Trophoblast cell (in vitro differentiated cells and primary cell): ENCODE measurements at regions not wholly inside any gene's neighbourhood (a gene's known extent, or its start where the extent isn't known, plus 50 kb on each side); places are given as distances from the start of the nearest gene placed in this dataset.
"Not testable (repeated sequence)": the region's sequence is repeated elsewhere in the genome, so short reads cannot be mapped to it uniquely, and the experiment has no call there.

Source experiments
- DNase-seq, 2 donors: peaks; one replicate each; pipeline ENCODE4 v3.0.0-alpha.2; 2016
- H2AFZ ChIP-seq: 2 replicates; pipeline ENCODE4 v1.6.1; 2013; ENCODE audit warnings: low read length, moderate library complexity, mild to moderate bottlenecking; ENCODE audit not compliant: insufficient read depth, poor library complexity
- H2AK5ac ChIP-seq: 2 replicates; pipeline ENCODE4 v1.6.1; 2013; ENCODE audit warnings: mild to moderate bottlenecking, low read length
- H2BK120ac ChIP-seq: 2 replicates; pipeline ENCODE4 v1.6.1; 2013; ENCODE audit warnings: low read length, mild to moderate bottlenecking, moderate library complexity; ENCODE audit not compliant: insufficient read depth, poor library complexity
- H2BK12ac ChIP-seq: 2 replicates; pipeline ENCODE4 v1.6.1; 2013; ENCODE audit warnings: mild to moderate bottlenecking, low read length, moderate library complexity
- H2BK5ac ChIP-seq: 2 replicates; pipeline ENCODE4 v1.6.1; 2013; ENCODE audit warnings: low read length, low read depth, moderate library complexity, mild to moderate bottlenecking; ENCODE audit not compliant: poor library complexity
- H3K14ac ChIP-seq: 2 replicates; pipeline ENCODE4 v1.6.1; 2013; ENCODE audit warnings: mild to moderate bottlenecking, low read length
- H3K18ac ChIP-seq: 2 replicates; pipeline ENCODE4 v1.6.1; 2013; ENCODE audit warnings: mild to moderate bottlenecking, low read length
- H3K23ac ChIP-seq: 2 replicates; pipeline ENCODE4 v1.6.1; 2013; ENCODE audit warnings: low read length
- H3K27ac ChIP-seq: 2 replicates; pipeline ENCODE4 v1.5.1; 2013; ENCODE audit warnings: low read depth, mild to moderate bottlenecking, inconsistent platforms, low read length, moderate library complexity
- H3K27me3 ChIP-seq: 2 replicates; pipeline ENCODE4 v1.6.1; 2013; ENCODE audit warnings: inconsistent platforms, mild to moderate bottlenecking, low read length, moderate library complexity; ENCODE audit not compliant: insufficient read depth
- H3K36me3 ChIP-seq, 2 experiments: 1 replicate in 1 of 2; 2 replicates in 1 of 2; pipeline ENCODE4 v1.6.1; 2013; ENCODE audit warnings: low read length in 2 of 2, mild to moderate bottlenecking in 2 of 2, moderate library complexity in 1 of 2; ENCODE audit not compliant: insufficient read depth in 2 of 2, control insufficient read depth in 1 of 2
- H3K4ac ChIP-seq: 2 replicates; pipeline ENCODE4 v1.6.1; 2013; ENCODE audit warnings: low read depth, mild to moderate bottlenecking, low read length, moderate library complexity
- H3K4me1 ChIP-seq, 2 experiments: 1 replicate in 1 of 2; 2 replicates in 1 of 2; pipeline ENCODE4 v1.6.1; 2013; ENCODE audit warnings: low read length in 2 of 2, mild to moderate bottlenecking in 2 of 2, moderate library complexity in 1 of 2; ENCODE audit not compliant: insufficient read depth in 2 of 2, control insufficient read depth in 1 of 2
- H3K4me2 ChIP-seq: 2 replicates; pipeline ENCODE4 v1.6.1; 2013; ENCODE audit warnings: inconsistent platforms, mild to moderate bottlenecking, low read length, moderate library complexity
- H3K4me3 ChIP-seq: 2 replicates; pipeline ENCODE4 v1.5.1; 2013; ENCODE audit warnings: mild to moderate bottlenecking, low read depth, low read length, inconsistent platforms
- H3K79me1 ChIP-seq: one replicate; pipeline ENCODE4 v1.6.1; 2013; ENCODE audit warnings: low read length
- H3K79me2 ChIP-seq: 2 replicates; pipeline ENCODE4 v1.6.1; 2013; ENCODE audit warnings: low read length, mild to moderate bottlenecking; ENCODE audit not compliant: control insufficient read depth, insufficient read depth, poor library complexity
- H3K9ac ChIP-seq: 2 replicates; pipeline ENCODE4 v1.6.1; 2013; ENCODE audit warnings: mild to moderate bottlenecking, low read length
- H3K9me3 ChIP-seq: 2 replicates; pipeline ENCODE4 v1.6.1; 2013; ENCODE audit warnings: low read depth, mild to moderate bottlenecking, control low read depth, inconsistent platforms, low read length; ENCODE audit not compliant: insufficient read depth
- H4K12ac ChIP-seq: 2 replicates; pipeline ENCODE4 v1.6.1; 2013; ENCODE audit warnings: low read depth, mild to moderate bottlenecking, low read length, moderate library complexity
- H4K8ac ChIP-seq: 2 replicates; pipeline ENCODE4 v1.6.1; 2013; ENCODE audit warnings: low read depth, mild to moderate bottlenecking, low read length, moderate library complexity
- H4K91ac ChIP-seq: one replicate; pipeline ENCODE4 v1.6.1; 2013; ENCODE audit warnings: low read depth, mild to moderate bottlenecking, low read length, moderate library complexity
- WGBS: extraction: QIAGEN DNeasy Blood & Tissue Kit; methylation state at CpG from one replicate; pipeline ENCODE4 v1.1.7; 2013; ENCODE audit warnings: missing lambda C conversion rate; ENCODE audit not compliant: insufficient read length, insufficient coverage; ENCODE audit errors: extremely low coverage; 5-methylcytosine and 5-hydroxymethylcytosine counted together

DNA sequence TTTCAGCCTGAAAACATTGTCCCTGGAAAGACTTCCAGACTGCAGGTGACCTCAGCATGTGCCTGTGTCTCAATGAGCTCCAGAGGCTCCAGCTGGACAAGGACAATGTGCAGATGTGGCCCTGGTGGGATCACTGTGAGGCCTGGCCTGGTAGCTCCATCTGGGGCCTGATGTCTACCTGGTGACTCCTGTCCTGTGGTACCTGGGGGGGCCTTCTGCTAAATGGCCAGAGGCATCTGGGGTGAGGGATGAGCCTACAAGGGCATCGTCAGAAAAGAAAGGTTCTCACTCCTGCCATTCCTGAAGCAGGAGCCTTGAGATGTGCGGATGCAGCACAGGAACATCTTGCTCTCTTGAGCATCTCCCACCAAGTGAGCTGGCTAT lies 1494.0 kb upstream of the TPTE start:
- H2BK5ac ChIP-seq, H2AFZ ChIP-seq, H4K8ac ChIP-seq, H3K79me1 ChIP-seq, H3K18ac ChIP-seq, H3K27me3 ChIP-seq, H2AK5ac ChIP-seq, H4K91ac ChIP-seq, H3K14ac ChIP-seq, H3K9ac ChIP-seq, H3K79me2 ChIP-seq, DNase-seq, H2BK120ac ChIP-seq, H3K4me3 ChIP-seq, H3K4ac ChIP-seq, H3K27ac ChIP-seq, H3K4me2 ChIP-seq, H3K4me1 ChIP-seq, H3K36me3 ChIP-seq, H3K23ac ChIP-seq, H4K12ac ChIP-seq, H2BK12ac ChIP-seq: not testable (repeated sequence)
- WGBS = no CpG with 5 or more reads among the region's 2 CpGs
- peaks cover 31% of the 10 kb centered on the region for H3K9me3 ChIP-seq

- H2BK120ac ChIP-seq, H2BK12ac ChIP-seq, H4K12ac ChIP-seq, H3K23ac ChIP-seq, H3K4me1 ChIP-seq, H3K79me2 ChIP-seq, H3K4ac ChIP-seq, H3K18ac ChIP-seq, H2BK5ac ChIP-seq, DNase-seq, H2AK5ac ChIP-seq, H3K27ac ChIP-seq, H3K79me1 ChIP-seq, H3K27me3 ChIP-seq, H3K36me3 ChIP-seq, H3K9ac ChIP-seq, H3K14ac ChIP-seq, H4K91ac ChIP-seq, H3K4me2 ChIP-seq, H4K8ac ChIP-seq, H2AFZ ChIP-seq: not testable (repeated sequence)
- H3K4me3 ChIP-seq = peak overlapping the region; percentile 20
- H3K9me3 ChIP-seq = peaks cover 32% of the 10 kb centered on the region
- no CpG with 5 or more reads among the region's 8 CpGs for WGBS
Observed at GRCh38 chr21:9028624-9029431, 1492.6 kb upstream of the TPTE start.

GRCh38 chr21:9030141-9030665 lies 1491.2 kb upstream of the TPTE start:
- H3K9me3 ChIP-seq = peaks cover 35% of the 10 kb centered on the region
- not testable (repeated sequence) for H3K4me2 ChIP-seq, H2AK5ac ChIP-seq, H3K27ac ChIP-seq, H3K23ac ChIP-seq, H3K18ac ChIP-seq, H3K27me3 ChIP-seq, H2AFZ ChIP-seq, H4K12ac ChIP-seq, H3K36me3 ChIP-seq, H3K79me1 ChIP-seq, H3K4me3 ChIP-seq, H3K79me2 ChIP-seq, H2BK120ac ChIP-seq, H3K9ac ChIP-seq, H3K14ac ChIP-seq, H4K91ac ChIP-seq, H4K8ac ChIP-seq, H3K4me1 ChIP-seq, H2BK5ac ChIP-seq, H3K4ac ChIP-seq, DNase-seq, H2BK12ac ChIP-seq
- whole genome bisulfite sequencing = no CpG with 5 or more reads among the region's 2 CpGs

GRCh38 chr21:9031482-9032374 lies 1489.7 kb upstream of the TPTE start:
- not testable (repeated sequence) for H3K23ac ChIP-seq, H3K4ac ChIP-seq, H3K27ac ChIP-seq, H3K4me1 ChIP-seq, H4K8ac ChIP-seq, H2AK5ac ChIP-seq, H2BK12ac ChIP-seq, H4K91ac ChIP-seq, H2AFZ ChIP-seq, H3K27me3 ChIP-seq, H3K9ac ChIP-seq, H4K12ac ChIP-seq, H3K14ac ChIP-seq, H3K18ac ChIP-seq, H3K4me3 ChIP-seq, H3K36me3 ChIP-seq, H2BK120ac ChIP-seq, DNase-seq, H2BK5ac ChIP-seq, H3K79me1 ChIP-seq, H3K79me2 ChIP-seq, H3K4me2 ChIP-seq
- WGBS = no CpG with 5 or more reads among the region's 5 CpGs
- H3K9me3 ChIP-seq = peaks cover 37% of the 10 kb centered on the region
